Trophoblast cell (in vitro differentiated cells and primary cell): ENCODE measurements at regions not wholly inside any gene's neighbourhood (a gene's known extent, or its start where the extent isn't known, plus 50 kb on each side); places are given as distances from the start of the nearest gene placed in this dataset.

Experiments used
- DNase-seq, 2 donors: peaks; one replicate each; pipeline ENCODE4 v3.0.0-alpha.2; 2016
- H2AFZ ChIP-seq: 2 replicates; pipeline ENCODE4 v1.6.1; 2013; ENCODE audit warnings: low read length, moderate library complexity, mild to moderate bottlenecking; ENCODE audit not compliant: insufficient read depth, poor library complexity
- H2AK5ac ChIP-seq: 2 replicates; pipeline ENCODE4 v1.6.1; 2013; ENCODE audit warnings: mild to moderate bottlenecking, low read length
- H2BK120ac ChIP-seq: 2 replicates; pipeline ENCODE4 v1.6.1; 2013; ENCODE audit warnings: low read length, mild to moderate bottlenecking, moderate library complexity; ENCODE audit not compliant: insufficient read depth, poor library complexity
- H2BK12ac ChIP-seq: 2 replicates; pipeline ENCODE4 v1.6.1; 2013; ENCODE audit warnings: mild to moderate bottlenecking, low read length, moderate library complexity
- H2BK5ac ChIP-seq: 2 replicates; pipeline ENCODE4 v1.6.1; 2013; ENCODE audit warnings: low read length, low read depth, moderate library complexity, mild to moderate bottlenecking; ENCODE audit not compliant: poor library complexity
- H3K14ac ChIP-seq: 2 replicates; pipeline ENCODE4 v1.6.1; 2013; ENCODE audit warnings: mild to moderate bottlenecking, low read length
- H3K18ac ChIP-seq: 2 replicates; pipeline ENCODE4 v1.6.1; 2013; ENCODE audit warnings: mild to moderate bottlenecking, low read length
- H3K23ac ChIP-seq: 2 replicates; pipeline ENCODE4 v1.6.1; 2013; ENCODE audit warnings: low read length
- H3K27ac ChIP-seq: 2 replicates; pipeline ENCODE4 v1.5.1; 2013; ENCODE audit warnings: low read depth, mild to moderate bottlenecking, inconsistent platforms, low read length, moderate library complexity
- H3K27me3 ChIP-seq: 2 replicates; pipeline ENCODE4 v1.6.1; 2013; ENCODE audit warnings: inconsistent platforms, mild to moderate bottlenecking, low read length, moderate library complexity; ENCODE audit not compliant: insufficient read depth
- H3K36me3 ChIP-seq, 2 experiments: 1 replicate in 1 of 2; 2 replicates in 1 of 2; pipeline ENCODE4 v1.6.1; 2013; ENCODE audit warnings: low read length in 2 of 2, mild to moderate bottlenecking in 2 of 2, moderate library complexity in 1 of 2; ENCODE audit not compliant: insufficient read depth in 2 of 2, control insufficient read depth in 1 of 2
- H3K4ac ChIP-seq: 2 replicates; pipeline ENCODE4 v1.6.1; 2013; ENCODE audit warnings: low read depth, mild to moderate bottlenecking, low read length, moderate library complexity
- H3K4me1 ChIP-seq, 2 experiments: 1 replicate in 1 of 2; 2 replicates in 1 of 2; pipeline ENCODE4 v1.6.1; 2013; ENCODE audit warnings: low read length in 2 of 2, mild to moderate bottlenecking in 2 of 2, moderate library complexity in 1 of 2; ENCODE audit not compliant: insufficient read depth in 2 of 2, control insufficient read depth in 1 of 2
- H3K4me2 ChIP-seq: 2 replicates; pipeline ENCODE4 v1.6.1; 2013; ENCODE audit warnings: inconsistent platforms, mild to moderate bottlenecking, low read length, moderate library complexity
- H3K4me3 ChIP-seq: 2 replicates; pipeline ENCODE4 v1.5.1; 2013; ENCODE audit warnings: mild to moderate bottlenecking, low read depth, low read length, inconsistent platforms
- H3K79me1 ChIP-seq: one replicate; pipeline ENCODE4 v1.6.1; 2013; ENCODE audit warnings: low read length
- H3K79me2 ChIP-seq: 2 replicates; pipeline ENCODE4 v1.6.1; 2013; ENCODE audit warnings: low read length, mild to moderate bottlenecking; ENCODE audit not compliant: control insufficient read depth, insufficient read depth, poor library complexity
- H3K9ac ChIP-seq: 2 replicates; pipeline ENCODE4 v1.6.1; 2013; ENCODE audit warnings: mild to moderate bottlenecking, low read length
- H3K9me3 ChIP-seq: 2 replicates; pipeline ENCODE4 v1.6.1; 2013; ENCODE audit warnings: low read depth, mild to moderate bottlenecking, control low read depth, inconsistent platforms, low read length; ENCODE audit not compliant: insufficient read depth
- H4K12ac ChIP-seq: 2 replicates; pipeline ENCODE4 v1.6.1; 2013; ENCODE audit warnings: low read depth, mild to moderate bottlenecking, low read length, moderate library complexity
- H4K8ac ChIP-seq: 2 replicates; pipeline ENCODE4 v1.6.1; 2013; ENCODE audit warnings: low read depth, mild to moderate bottlenecking, low read length, moderate library complexity
- H4K91ac ChIP-seq: one replicate; pipeline ENCODE4 v1.6.1; 2013; ENCODE audit warnings: low read depth, mild to moderate bottlenecking, low read length, moderate library complexity
- WGBS: extraction: QIAGEN DNeasy Blood & Tissue Kit; methylation state at CpG from one replicate; pipeline ENCODE4 v1.1.7; 2013; ENCODE audit warnings: missing lambda C conversion rate; ENCODE audit not compliant: insufficient read length, insufficient coverage; ENCODE audit errors: extremely low coverage; 5-methylcytosine and 5-hydroxymethylcytosine counted together

GRCh38 chr6:14860774-14861173 lies 385.1 kb upstream of the JARID2 start:
- Histone ChIP-seq H3K79me1 (no peaks in the 10 kb centered on the region), H4K12ac (no peak overlapping the region), H3K14ac (no peak overlapping the region), H3K27ac (no peak overlapping the region), H3K27me3 (no peaks in the 10 kb centered on the region), H3K4me2 (no peak overlapping the region), H3K9ac (no peak overlapping the region), H3K18ac (no peak overlapping the region), H3K23ac (no peak overlapping the region), H2AFZ (no peak overlapping the region), H3K36me3 (no peaks in the 10 kb centered on the region), H3K4me1 (no peaks in the 10 kb centered on the region), H2BK5ac (no peak overlapping the region), H3K79me2 (no peaks in the 10 kb centered on the region), H4K91ac (no peak overlapping the region), H3K9me3 (no peaks in the 10 kb centered on the region), H3K4ac (no peak overlapping the region), H2BK120ac (no peak overlapping the region), H2AK5ac (no peak overlapping the region), H4K8ac (no peak overlapping the region), H3K4me3 (no peak overlapping the region), H2BK12ac (no peak overlapping the region)
- DNase-seq = no peak
- WGBS = no CpG with 5 or more reads among the region's 2 CpGs

DNA sequence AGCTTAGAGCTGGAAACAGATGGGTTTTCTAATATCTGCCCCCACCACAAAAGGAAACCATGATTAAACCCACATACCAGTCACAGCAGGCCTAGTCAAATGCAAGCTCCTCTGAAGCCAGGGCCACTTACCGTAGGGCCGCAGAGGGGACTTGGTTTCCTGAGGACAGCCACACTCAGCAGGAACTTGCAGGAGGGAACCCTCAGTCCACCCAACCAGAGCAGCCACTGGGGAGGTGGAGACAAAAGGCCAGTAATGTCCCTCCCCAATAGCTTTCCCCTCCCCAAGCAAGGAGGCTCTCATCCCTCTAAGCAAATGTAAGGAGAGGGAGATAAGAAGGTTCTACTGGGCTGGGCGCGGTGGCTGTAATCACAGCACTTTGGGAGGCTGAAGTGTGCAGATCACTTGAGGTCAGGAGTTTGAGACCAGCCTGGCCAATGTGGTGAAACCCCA lies 384.4 kb upstream of the JARID2 start:
- Histone ChIP-seq H3K9me3 (no peaks in the 10 kb centered on the region), H3K9ac (no peak overlapping the region), H3K4me3 (no peak overlapping the region), H4K12ac (no peak overlapping the region), H3K27ac (no peak overlapping the region), H3K14ac (no peak overlapping the region), H3K79me1 (no peaks in the 10 kb centered on the region), H4K8ac (no peak overlapping the region), H2BK12ac (no peak overlapping the region), H3K18ac (no peak overlapping the region), H3K79me2 (no peaks in the 10 kb centered on the region), H3K4me1 (no peaks in the 10 kb centered on the region), H2BK5ac (no peak overlapping the region), H2AFZ (no peak overlapping the region), H3K4me2 (no peak overlapping the region), H3K36me3 (no peaks in the 10 kb centered on the region), H2BK120ac (no peak overlapping the region), H3K23ac (no peak overlapping the region), H3K4ac (no peak overlapping the region), H3K27me3 (no peaks in the 10 kb centered on the region), H4K91ac (no peak overlapping the region), H2AK5ac (no peak overlapping the region)
- WGBS = no CpG with 5 or more reads among the region's 4 CpGs
- DNase-seq = no peak

DNA sequence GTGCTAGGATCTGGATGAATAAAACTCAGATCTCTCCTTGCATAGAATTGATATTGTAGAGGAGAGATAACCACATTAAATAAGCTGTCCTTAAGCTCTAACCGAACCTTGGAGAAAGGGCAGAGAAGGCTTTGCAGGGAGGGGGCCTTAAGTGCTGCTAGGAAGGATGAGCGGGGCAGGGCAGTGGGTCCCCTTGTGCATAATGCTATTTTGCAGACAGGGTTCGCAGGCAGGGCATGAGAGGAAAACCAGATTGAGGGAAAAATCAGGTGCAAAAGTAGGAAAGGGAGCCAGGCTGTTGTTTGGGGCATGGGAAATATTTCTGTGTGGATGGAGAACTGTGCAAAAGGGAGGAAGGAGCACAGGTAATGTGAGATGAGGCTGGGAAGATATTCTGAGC lies 383.0 kb upstream of the JARID2 start:
- no peak overlapping the region for H2BK5ac ChIP-seq
- no peak overlapping the region for H2AK5ac ChIP-seq
- no peak overlapping the region for H3K9ac ChIP-seq
- H2BK120ac ChIP-seq = no peak overlapping the region
- no peak overlapping the region for H2AFZ ChIP-seq
- H3K9me3 ChIP-seq = no peaks in the 10 kb centered on the region
- no peak for DNase-seq
- H2BK12ac ChIP-seq = no peak overlapping the region
- H3K4me3 ChIP-seq = no peak overlapping the region
- H3K23ac ChIP-seq = no peak overlapping the region
- H3K18ac ChIP-seq = no peak overlapping the region
- H3K4me1 ChIP-seq = no peaks in the 10 kb centered on the region
- no peak overlapping the region for H4K91ac ChIP-seq
- H3K36me3 ChIP-seq = no peaks in the 10 kb centered on the region
- no peak overlapping the region for H3K14ac ChIP-seq
- H3K4me2 ChIP-seq = no peak overlapping the region
- no peaks in the 10 kb centered on the region for H3K79me2 ChIP-seq
- no peak overlapping the region for H3K4ac ChIP-seq
- H3K27me3 ChIP-seq = no peaks in the 10 kb centered on the region
- H3K27ac ChIP-seq = no peak overlapping the region
- WGBS = no CpG with 5 or more reads among the region's 3 CpGs
- no peaks in the 10 kb centered on the region for H3K79me1 ChIP-seq
- H4K8ac ChIP-seq = no peak overlapping the region
- no peak overlapping the region for H4K12ac ChIP-seq

DNA sequence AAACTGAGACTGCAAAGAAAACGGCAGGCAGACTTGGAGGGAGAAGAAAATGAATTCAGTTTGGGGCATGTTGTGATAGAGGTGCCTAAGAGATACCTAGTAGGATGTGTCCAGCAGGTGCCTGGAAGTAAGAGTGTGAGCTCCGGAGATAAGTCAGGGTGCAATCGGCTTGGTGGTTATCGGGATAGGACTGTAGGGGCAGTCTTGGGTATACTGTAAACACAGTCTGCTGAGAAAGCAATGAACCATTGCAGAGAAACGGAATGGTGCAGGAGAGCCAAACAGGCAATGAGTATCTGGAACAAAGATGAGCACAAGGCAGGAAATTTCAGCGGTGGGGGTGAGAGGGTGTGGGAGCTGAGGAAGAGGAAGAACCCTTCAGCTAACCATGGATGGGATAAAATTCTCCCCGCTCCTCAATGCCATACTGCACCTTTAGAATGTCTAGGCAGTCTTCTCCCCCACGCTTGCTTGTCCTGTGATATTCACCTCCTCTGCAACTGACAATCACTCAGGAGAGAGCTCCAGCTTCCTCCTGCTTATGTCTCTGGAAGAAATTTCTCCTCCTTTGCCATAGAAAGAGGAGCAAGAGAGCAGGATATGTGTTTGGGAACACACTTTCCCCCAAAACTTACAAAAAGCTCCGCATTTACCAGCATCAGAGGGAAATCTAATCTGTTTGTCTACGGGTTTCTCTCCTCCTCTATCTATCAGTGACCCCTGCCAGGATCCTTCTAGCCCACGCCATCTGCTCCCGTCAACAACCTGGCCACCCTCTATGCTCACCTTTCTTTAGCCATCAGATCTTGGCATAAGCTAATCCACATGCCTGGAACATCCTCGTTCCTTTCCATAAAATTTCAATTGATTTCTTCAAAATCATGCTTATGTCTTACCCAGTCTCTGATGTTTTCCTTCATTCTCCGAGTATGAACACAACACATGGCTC lies 381.7 kb upstream of the JARID2 start:
- Histone ChIP-seq H3K4me3 (no peak overlapping the region), H2AK5ac (no peak overlapping the region), H2BK5ac (no peak overlapping the region), H3K27me3 (no peaks in the 10 kb centered on the region), H3K36me3 (no peaks in the 10 kb centered on the region), H3K79me1 (no peaks in the 10 kb centered on the region), H3K9ac (no peak overlapping the region), H4K91ac (no peak overlapping the region), H3K9me3 (no peaks in the 10 kb centered on the region), H2AFZ (no peak overlapping the region), H4K8ac (no peak overlapping the region), H3K4ac (no peak overlapping the region), H3K23ac (no peak overlapping the region), H2BK12ac (no peak overlapping the region), H3K18ac (no peak overlapping the region), H3K27ac (no peak overlapping the region), H4K12ac (no peak overlapping the region), H3K79me2 (no peaks in the 10 kb centered on the region), H3K4me1 (no peaks in the 10 kb centered on the region), H3K4me2 (no peak overlapping the region), H3K14ac (no peak overlapping the region), H2BK120ac (no peak overlapping the region)
- DNase-seq = no peak
- WGBS = no CpG with 5 or more reads among the region's 14 CpGs
